K562 (cell line): ENCODE measurements at regions not wholly inside any gene's neighbourhood (a gene's known extent, or its start where the extent isn't known, plus 50 kb on each side); places are given as distances from the start of the nearest gene placed in this dataset.

ENCODE experiments used
- CBX2 ChIP-seq: fragments of 200-600 bp; sonication (generic); IDR thresholded peaks from one replicate; pipeline ENCODE4 v1.6.1; 2012; ENCODE audit warnings: mild to moderate bottlenecking, low read length, inconsistent platforms; ENCODE audit not compliant: insufficient read depth, poor library complexity, severe bottlenecking
- FOSL1 ChIP-seq: fragments of 200-800 bp; sonication (Bioruptor generic); conservative IDR thresholded peaks from 2 replicates; pipeline ENCODE4 v1.6.1; 2016; ENCODE audit warnings: missing genetic modification characterization, missing compliant biosample characterization
- GATAD2A ChIP-seq: fragments of 450-650 bp; IDR thresholded peaks from 2 replicates; pipeline ENCODE4 v1.6.1; 2017
- KLF6 ChIP-seq: fragments of 250-450 bp; sonication (Bioruptor Pico); IDR thresholded peaks from 2 replicates; pipeline ENCODE4 v1.4.0; 2020; ENCODE audit warnings: mild to moderate bottlenecking, moderate library complexity, borderline replicate concordance
- LARP7 ChIP-seq: fragments of 450-650 bp; IDR thresholded peaks from 2 replicates; pipeline ENCODE4 v1.6.1; 2016
- NR3C1 ChIP-seq: sonication (generic); formaldehyde crosslinking; IDR thresholded peaks from 2 replicates; pipeline ENCODE4 v1.8.1; 2022; ENCODE audit warnings: missing genetic modification reagents
- RBBP5 ChIP-seq: fragments of 200-600 bp; sonication (generic); IDR thresholded peaks from 2 replicates; pipeline ENCODE4 v1.6.1; 2012; ENCODE audit warnings: borderline replicate concordance, mild to moderate bottlenecking, low read length, control low read depth, inconsistent platforms; ENCODE audit not compliant: insufficient read depth, poor library complexity, severe bottlenecking
- RFX5 ChIP-seq: IDR thresholded peaks from 2 replicates; pipeline ENCODE4 v1.6.1; 2011; ENCODE audit warnings: low read depth, mild to moderate bottlenecking, improper control_type of control experiment, low read length
- RNF2 ChIP-seq: sonication (generic); IDR thresholded peaks from 2 replicates; pipeline ENCODE4 v1.6.1; 2016
- TBP ChIP-seq: optimal IDR thresholded peaks from 2 replicates; pipeline ENCODE3; 2011; ENCODE audit warnings: low read depth, low read length, improper control_type of control experiment
- ZBTB7A ChIP-seq: IDR thresholded peaks from 2 replicates; pipeline ENCODE4 v1.6.1; 2011; ENCODE audit warnings: low read depth, mild to moderate bottlenecking, low read length, moderate library complexity, borderline replicate concordance; ENCODE audit not compliant: control insufficient read depth
- TF ChIP-seq, protein P1 (sequence below), 3 experiments: IDR thresholded peaks in 2 of 3; conservative IDR thresholded peaks in 1 of 3; 2 replicates each; pipeline ENCODE4 v1.5.1; 2011 to 2012; ENCODE audit warnings: low read length in 3 of 3, mild to moderate bottlenecking in 3 of 3, control low read depth in 2 of 3, improper control_type of control experiment in 1 of 3, inconsistent platforms in 1 of 3, low read depth in 1 of 3, mixed read lengths in 1 of 3, moderate library complexity in 1 of 3; ENCODE audit not compliant: insufficient read depth in 2 of 3
- TF ChIP-seq, protein P2 (sequence below): fragments of 450-650 bp; formaldehyde crosslinking; IDR thresholded peaks from 2 replicates; pipeline ENCODE4 v1.4.0; 2020; ENCODE audit warnings: mild to moderate bottlenecking
- TF ChIP-seq, protein P3 (sequence below): sonication (generic); formaldehyde crosslinking; IDR thresholded peaks from 2 replicates; pipeline ENCODE4 v1.8.1; 2023; ENCODE audit warnings: missing genetic modification reagents, mild to moderate bottlenecking, borderline replicate concordance

DNA sequence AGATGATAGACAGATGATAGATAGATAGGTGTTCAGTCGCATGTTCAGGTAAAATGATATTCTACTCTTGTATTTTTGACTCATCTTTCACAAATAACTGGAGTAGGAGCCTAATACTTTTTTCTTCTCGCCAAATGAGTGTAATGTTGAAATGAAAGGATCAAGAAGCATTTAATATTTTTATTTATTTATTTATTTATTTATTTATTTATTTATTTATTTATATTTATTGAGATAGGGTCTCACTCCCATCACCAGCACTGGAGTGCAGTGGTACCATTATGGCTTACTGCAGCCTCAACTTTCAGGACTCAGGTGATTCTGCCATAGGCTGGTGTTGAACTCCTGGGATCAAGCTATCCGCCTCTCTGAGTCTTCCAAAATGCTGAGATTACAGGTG lies 298.8 kb downstream of the KCNC2 start:
- no peak for TF ChIP-seq ZBTB7A
- TF ChIP-seq FOSL1 (tag): no peak
- TF ChIP-seq CBX2: no peak
- TF ChIP-seq RFX5: no peak
- TF ChIP-seq RNF2: no peak
- no peak for TF ChIP-seq RBBP5
- TF ChIP-seq, protein P1, sequence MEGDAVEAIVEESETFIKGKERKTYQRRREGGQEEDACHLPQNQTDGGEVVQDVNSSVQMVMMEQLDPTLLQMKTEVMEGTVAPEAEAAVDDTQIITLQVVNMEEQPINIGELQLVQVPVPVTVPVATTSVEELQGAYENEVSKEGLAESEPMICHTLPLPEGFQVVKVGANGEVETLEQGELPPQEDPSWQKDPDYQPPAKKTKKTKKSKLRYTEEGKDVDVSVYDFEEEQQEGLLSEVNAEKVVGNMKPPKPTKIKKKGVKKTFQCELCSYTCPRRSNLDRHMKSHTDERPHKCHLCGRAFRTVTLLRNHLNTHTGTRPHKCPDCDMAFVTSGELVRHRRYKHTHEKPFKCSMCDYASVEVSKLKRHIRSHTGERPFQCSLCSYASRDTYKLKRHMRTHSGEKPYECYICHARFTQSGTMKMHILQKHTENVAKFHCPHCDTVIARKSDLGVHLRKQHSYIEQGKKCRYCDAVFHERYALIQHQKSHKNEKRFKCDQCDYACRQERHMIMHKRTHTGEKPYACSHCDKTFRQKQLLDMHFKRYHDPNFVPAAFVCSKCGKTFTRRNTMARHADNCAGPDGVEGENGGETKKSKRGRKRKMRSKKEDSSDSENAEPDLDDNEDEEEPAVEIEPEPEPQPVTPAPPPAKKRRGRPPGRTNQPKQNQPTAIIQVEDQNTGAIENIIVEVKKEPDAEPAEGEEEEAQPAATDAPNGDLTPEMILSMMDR (IDR thresholded peaks at IDR 0.05 in 2 of 3, conservative IDR thresholded peaks at IDR 0.05 in 1 of 3; ENCODE audit: insufficient read depth in 2 of 3, low read depth in 1 of 3, low read length in 3 of 3): no peak
- TF ChIP-seq, protein P2, sequence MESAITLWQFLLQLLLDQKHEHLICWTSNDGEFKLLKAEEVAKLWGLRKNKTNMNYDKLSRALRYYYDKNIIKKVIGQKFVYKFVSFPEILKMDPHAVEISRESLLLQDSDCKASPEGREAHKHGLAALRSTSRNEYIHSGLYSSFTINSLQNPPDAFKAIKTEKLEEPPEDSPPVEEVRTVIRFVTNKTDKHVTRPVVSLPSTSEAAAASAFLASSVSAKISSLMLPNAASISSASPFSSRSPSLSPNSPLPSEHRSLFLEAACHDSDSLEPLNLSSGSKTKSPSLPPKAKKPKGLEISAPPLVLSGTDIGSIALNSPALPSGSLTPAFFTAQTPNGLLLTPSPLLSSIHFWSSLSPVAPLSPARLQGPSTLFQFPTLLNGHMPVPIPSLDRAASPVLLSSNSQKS: no peak
- TF ChIP-seq KLF6 (CRISPR knock-in tag): no peak
- TF ChIP-seq, protein P3, sequence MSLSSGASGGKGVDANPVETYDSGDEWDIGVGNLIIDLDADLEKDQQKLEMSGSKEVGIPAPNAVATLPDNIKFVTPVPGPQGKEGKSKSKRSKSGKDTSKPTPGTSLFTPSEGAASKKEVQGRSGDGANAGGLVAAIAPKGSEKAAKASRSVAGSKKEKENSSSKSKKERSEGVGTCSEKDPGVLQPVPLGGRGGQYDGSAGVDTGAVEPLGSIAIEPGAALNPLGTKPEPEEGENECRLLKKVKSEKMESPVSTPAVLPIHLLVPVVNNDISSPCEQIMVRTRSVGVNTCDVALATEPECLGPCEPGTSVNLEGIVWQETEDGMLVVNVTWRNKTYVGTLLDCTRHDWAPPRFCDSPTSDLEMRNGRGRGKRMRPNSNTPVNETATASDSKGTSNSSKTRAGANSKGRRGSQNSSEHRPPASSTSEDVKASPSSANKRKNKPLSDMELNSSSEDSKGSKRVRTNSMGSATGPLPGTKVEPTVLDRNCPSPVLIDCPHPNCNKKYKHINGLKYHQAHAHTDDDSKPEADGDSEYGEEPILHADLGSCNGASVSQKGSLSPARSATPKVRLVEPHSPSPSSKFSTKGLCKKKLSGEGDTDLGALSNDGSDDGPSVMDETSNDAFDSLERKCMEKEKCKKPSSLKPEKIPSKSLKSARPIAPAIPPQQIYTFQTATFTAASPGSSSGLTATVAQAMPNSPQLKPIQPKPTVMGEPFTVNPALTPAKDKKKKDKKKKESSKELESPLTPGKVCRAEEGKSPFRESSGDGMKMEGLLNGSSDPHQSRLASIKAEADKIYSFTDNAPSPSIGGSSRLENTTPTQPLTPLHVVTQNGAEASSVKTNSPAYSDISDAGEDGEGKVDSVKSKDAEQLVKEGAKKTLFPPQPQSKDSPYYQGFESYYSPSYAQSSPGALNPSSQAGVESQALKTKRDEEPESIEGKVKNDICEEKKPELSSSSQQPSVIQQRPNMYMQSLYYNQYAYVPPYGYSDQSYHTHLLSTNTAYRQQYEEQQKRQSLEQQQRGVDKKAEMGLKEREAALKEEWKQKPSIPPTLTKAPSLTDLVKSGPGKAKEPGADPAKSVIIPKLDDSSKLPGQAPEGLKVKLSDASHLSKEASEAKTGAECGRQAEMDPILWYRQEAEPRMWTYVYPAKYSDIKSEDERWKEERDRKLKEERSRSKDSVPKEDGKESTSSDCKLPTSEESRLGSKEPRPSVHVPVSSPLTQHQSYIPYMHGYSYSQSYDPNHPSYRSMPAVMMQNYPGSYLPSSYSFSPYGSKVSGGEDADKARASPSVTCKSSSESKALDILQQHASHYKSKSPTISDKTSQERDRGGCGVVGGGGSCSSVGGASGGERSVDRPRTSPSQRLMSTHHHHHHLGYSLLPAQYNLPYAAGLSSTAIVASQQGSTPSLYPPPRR: no peak
- TF ChIP-seq LARP7: no peak
- TF ChIP-seq GATAD2A: no peak
- TF ChIP-seq TBP: no peak
- no peak for TF ChIP-seq NR3C1
